ENCODE measurements at regions not wholly inside any gene's neighbourhood (a gene's known extent, or its start where the extent isn't known, plus 50 kb on each side); places are given as distances from the start of the nearest gene placed in this dataset.

GRCh38 chr10:125355657-125356056, 195.3 kb upstream of the CTBP2 start:
- dilution Hi-C loops (cut with MboI; ENCODE audit: extremely low pct_ligation_motif_present, low sequenced_read_pairs): no loop called here
- no peaks in the 10 kb centered on the region for H3K79me2 ChIP-seq (ENCODE audit: control insufficient read depth, insufficient read depth, low read length)
- H2AFZ ChIP-seq (ENCODE audit: control insufficient read depth, low read length): no peak overlapping the region
- H3K4me2 ChIP-seq (ENCODE audit: control insufficient read depth, extremely low read depth, insufficient read depth, low read depth, low read length): no peak overlapping the region
- H3K4me1 ChIP-seq (ENCODE audit: control insufficient read depth, extremely low read depth, insufficient read depth, low read length): no peaks in the 10 kb centered on the region
- H3K27me3 ChIP-seq (ENCODE audit: control insufficient read depth, extremely low read depth, insufficient read depth, low read length): peaks cover 27% of the 10 kb centered on the region
- FAIRE-seq (no peak), DNase-seq (ENCODE audit: low read depth, low spot score) (no peak)
- H3K36me3 ChIP-seq (ENCODE audit: control insufficient read depth in 2 of 2, extremely low read depth in 1 of 2, insufficient read depth in 2 of 2, low read length in 2 of 2): no peaks in the 10 kb centered on the region
- no peak overlapping the region for H3K9ac ChIP-seq (ENCODE audit: control insufficient read depth, extremely low read depth, insufficient read depth, low read length)
- no peaks in the 10 kb centered on the region for H3K9me3 ChIP-seq (ENCODE audit: control insufficient read depth, low read depth, low read length)
- H3K4me3 ChIP-seq (ENCODE audit: control insufficient read depth in 2 of 3, extremely low read depth in 1 of 3, insufficient read depth in 2 of 3, low read depth in 1 of 3, low read length in 3 of 3): no peak overlapping the region
- no peak for TF ChIP-seq EZH2 (IDR thresholded peaks at IDR 0.05; ENCODE audit: low read length)
- no peak for TF ChIP-seq CTCF (optimal IDR thresholded peaks at IDR 0.05 in 1 of 3, IDR thresholded peaks at IDR 0.05 in 1 of 3, conservative IDR thresholded peaks at IDR 0.05 in 1 of 3; ENCODE audit: extremely low read depth in 1 of 3, insufficient read depth in 2 of 3, low read length in 3 of 3)
- H3K27ac ChIP-seq (ENCODE audit: control insufficient read depth, insufficient read depth, low read length): no peak overlapping the region
- no peaks in the 10 kb centered on the region for H4K20me1 ChIP-seq (ENCODE audit: control insufficient read depth, extremely low read depth, insufficient read depth, low read length)
- H3K9me1 ChIP-seq (ENCODE audit: control insufficient read depth, extremely low read depth, insufficient read depth, low read length): no peaks in the 10 kb centered on the region

GRCh38 chr10:125350519-125350918, 190.2 kb upstream of the CTBP2 start:
- FAIRE-seq (no peak), DNase-seq (ENCODE audit: low read depth, low spot score) (no peak)
- TF ChIP-seq EZH2 (IDR thresholded peaks at IDR 0.05; ENCODE audit: low read length): no peak
- no peak for TF ChIP-seq CTCF (optimal IDR thresholded peaks at IDR 0.05 in 1 of 3, IDR thresholded peaks at IDR 0.05 in 1 of 3, conservative IDR thresholded peaks at IDR 0.05 in 1 of 3; ENCODE audit: extremely low read depth in 1 of 3, insufficient read depth in 2 of 3, low read length in 3 of 3)
- Histone ChIP-seq H3K4me3 (ENCODE audit: control insufficient read depth in 2 of 3, extremely low read depth in 1 of 3, insufficient read depth in 2 of 3, low read depth in 1 of 3, low read length in 3 of 3) (no peak overlapping the region), H3K36me3 (ENCODE audit: control insufficient read depth in 2 of 2, extremely low read depth in 1 of 2, insufficient read depth in 2 of 2, low read length in 2 of 2) (no peaks in the 10 kb centered on the region), H4K20me1 (ENCODE audit: control insufficient read depth, extremely low read depth, insufficient read depth, low read length) (no peaks in the 10 kb centered on the region), H3K4me2 (ENCODE audit: control insufficient read depth, extremely low read depth, insufficient read depth, low read depth, low read length) (no peak overlapping the region), H3K79me2 (ENCODE audit: control insufficient read depth, insufficient read depth, low read length) (no peaks in the 10 kb centered on the region), H3K9me3 (ENCODE audit: control insufficient read depth, low read depth, low read length) (no peaks in the 10 kb centered on the region), H2AFZ (ENCODE audit: control insufficient read depth, low read length) (no peak overlapping the region), H3K27ac (ENCODE audit: control insufficient read depth, insufficient read depth, low read length) (no peak overlapping the region), H3K9ac (ENCODE audit: control insufficient read depth, extremely low read depth, insufficient read depth, low read length) (no peak overlapping the region), H3K9me1 (ENCODE audit: control insufficient read depth, extremely low read depth, insufficient read depth, low read length) (no peaks in the 10 kb centered on the region), H3K27me3 (ENCODE audit: control insufficient read depth, extremely low read depth, insufficient read depth, low read length) (peaks cover 6% of the 10 kb centered on the region), H3K4me1 (ENCODE audit: control insufficient read depth, extremely low read depth, insufficient read depth, low read length) (no peaks in the 10 kb centered on the region)
- dilution Hi-C loops (cut with MboI; ENCODE audit: extremely low pct_ligation_motif_present, low sequenced_read_pairs): no loop called here

Measured in keratinocyte (primary cell).